ENCODE measurements at regions not wholly inside any gene's neighbourhood (a gene's known extent, or its start where the extent isn't known, plus 50 kb on each side); places are given as distances from the start of the nearest gene placed in this dataset.

DNA sequence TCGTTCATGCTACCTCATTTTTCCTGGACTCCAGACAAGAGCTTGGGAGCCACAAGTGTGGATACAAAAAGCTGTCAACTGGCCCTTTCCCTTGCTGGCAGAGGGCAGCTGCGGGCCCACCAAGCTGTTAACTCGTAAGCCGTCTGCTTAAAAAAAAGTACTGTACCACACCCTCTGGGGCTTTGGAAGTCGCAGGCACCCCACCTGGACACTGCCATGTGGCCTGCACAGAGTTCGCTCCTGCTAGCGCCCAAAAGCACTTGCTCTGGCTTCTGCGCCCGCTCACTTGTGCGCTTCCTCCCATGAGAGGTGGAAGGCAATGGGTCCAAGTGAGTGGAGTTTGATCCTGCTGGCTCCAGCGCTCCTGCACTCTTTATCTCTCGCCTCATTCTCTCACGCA is 476.4 kb upstream of the FSTL5 start:
- Histone ChIP-seq H3K9me3 (no peaks in the 10 kb centered on the region), H3K4me3 (no peak overlapping the region), H3K4me1 (ENCODE audit: insufficient read depth) (no peaks in the 10 kb centered on the region), H3K27me3 (no peaks in the 10 kb centered on the region), H3K36me3 (no peaks in the 10 kb centered on the region), H3K27ac (no peak overlapping the region)
- WGBS, 3 donors, result 90 to 93% (median 91%) methylated on average over 13 of the region's 13 CpGs
- intact Hi-C loops (cut with DNase I), result no loop called here
- TF ChIP-seq POLR2A (IDR thresholded peaks at IDR 0.05) (no peak), EP300 (IDR thresholded peaks at IDR 0.05) (no peak)
- TF ChIP-seq, protein P1, sequence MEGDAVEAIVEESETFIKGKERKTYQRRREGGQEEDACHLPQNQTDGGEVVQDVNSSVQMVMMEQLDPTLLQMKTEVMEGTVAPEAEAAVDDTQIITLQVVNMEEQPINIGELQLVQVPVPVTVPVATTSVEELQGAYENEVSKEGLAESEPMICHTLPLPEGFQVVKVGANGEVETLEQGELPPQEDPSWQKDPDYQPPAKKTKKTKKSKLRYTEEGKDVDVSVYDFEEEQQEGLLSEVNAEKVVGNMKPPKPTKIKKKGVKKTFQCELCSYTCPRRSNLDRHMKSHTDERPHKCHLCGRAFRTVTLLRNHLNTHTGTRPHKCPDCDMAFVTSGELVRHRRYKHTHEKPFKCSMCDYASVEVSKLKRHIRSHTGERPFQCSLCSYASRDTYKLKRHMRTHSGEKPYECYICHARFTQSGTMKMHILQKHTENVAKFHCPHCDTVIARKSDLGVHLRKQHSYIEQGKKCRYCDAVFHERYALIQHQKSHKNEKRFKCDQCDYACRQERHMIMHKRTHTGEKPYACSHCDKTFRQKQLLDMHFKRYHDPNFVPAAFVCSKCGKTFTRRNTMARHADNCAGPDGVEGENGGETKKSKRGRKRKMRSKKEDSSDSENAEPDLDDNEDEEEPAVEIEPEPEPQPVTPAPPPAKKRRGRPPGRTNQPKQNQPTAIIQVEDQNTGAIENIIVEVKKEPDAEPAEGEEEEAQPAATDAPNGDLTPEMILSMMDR (IDR thresholded peaks at IDR 0.05), result no peak
- no peak for DNase-seq

DNA sequence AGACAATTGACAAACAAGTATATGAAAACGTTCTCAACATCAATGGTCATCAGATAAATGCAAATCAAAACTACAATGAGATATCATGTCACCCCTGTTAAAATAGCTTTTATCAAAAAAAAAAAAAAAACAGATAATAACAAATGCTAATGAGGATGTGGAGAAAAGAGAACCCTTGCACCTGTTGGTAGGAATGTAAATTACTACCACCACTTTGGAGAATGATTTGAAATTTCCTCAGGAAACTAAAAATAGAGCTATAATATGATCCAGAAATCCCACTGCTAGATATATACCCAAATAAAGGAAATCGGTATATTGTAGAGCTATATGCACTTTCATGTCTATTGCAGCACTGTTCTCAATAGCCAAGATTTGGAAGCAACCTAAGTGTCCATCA is 470.6 kb upstream of the FSTL5 start:
- H3K27me3 ChIP-seq, result no peaks in the 10 kb centered on the region
- 53 to 60% (median 60%) methylated on average over 2 of the region's 2 CpGs for WGBS, 3 donors
- TF ChIP-seq, protein P1 (IDR thresholded peaks at IDR 0.05), result no peak
- TF ChIP-seq EP300 (IDR thresholded peaks at IDR 0.05), result no peak
- TF ChIP-seq POLR2A (IDR thresholded peaks at IDR 0.05), result no peak
- intact Hi-C loops (cut with DNase I), result no loop called here
- H3K36me3 ChIP-seq, result no peaks in the 10 kb centered on the region
- no peak overlapping the region for H3K27ac ChIP-seq
- no peak overlapping the region for H3K4me3 ChIP-seq
- no peaks in the 10 kb centered on the region for H3K4me1 ChIP-seq (ENCODE audit: insufficient read depth)
- DNase-seq, result no peak
- no peaks in the 10 kb centered on the region for H3K9me3 ChIP-seq

DNA sequence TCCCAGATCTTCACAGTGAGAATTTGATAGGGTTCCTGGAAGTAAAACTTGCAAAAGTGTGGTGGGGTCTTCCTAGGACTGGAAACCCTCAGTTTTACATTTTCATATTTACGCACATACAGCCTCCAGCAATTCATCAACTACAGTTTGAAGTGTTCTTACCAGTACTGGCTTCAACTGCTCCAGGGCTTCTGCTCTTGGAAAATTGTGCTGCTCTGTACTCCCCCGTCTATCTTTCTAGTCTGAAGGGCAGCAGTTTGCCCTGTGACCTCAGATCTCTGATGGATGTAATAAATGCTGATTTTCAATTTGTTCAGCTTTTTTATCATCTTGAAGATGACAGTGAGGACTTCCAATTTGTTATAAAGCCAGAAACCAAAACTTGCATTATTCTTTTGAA is 458.9 kb upstream of the FSTL5 start:
- DNase-seq, result no peak
- H3K36me3 ChIP-seq, result no peaks in the 10 kb centered on the region
- H3K4me1 ChIP-seq (ENCODE audit: insufficient read depth), result no peaks in the 10 kb centered on the region
- H3K4me3 ChIP-seq, result no peak overlapping the region
- H3K27me3 ChIP-seq, result no peaks in the 10 kb centered on the region
- TF ChIP-seq, protein P1 (IDR thresholded peaks at IDR 0.05), result no peak
- TF ChIP-seq EP300 (IDR thresholded peaks at IDR 0.05) (no peak), POLR2A (IDR thresholded peaks at IDR 0.05) (no peak)
- intact Hi-C loops (cut with DNase I), result no loop called here
- WGBS, 3 donors, result 35 to 60% (median 37%) methylated on average over 2 of the region's 2 CpGs
- no peaks in the 10 kb centered on the region for H3K9me3 ChIP-seq
- H3K27ac ChIP-seq, result no peak overlapping the region

DNA sequence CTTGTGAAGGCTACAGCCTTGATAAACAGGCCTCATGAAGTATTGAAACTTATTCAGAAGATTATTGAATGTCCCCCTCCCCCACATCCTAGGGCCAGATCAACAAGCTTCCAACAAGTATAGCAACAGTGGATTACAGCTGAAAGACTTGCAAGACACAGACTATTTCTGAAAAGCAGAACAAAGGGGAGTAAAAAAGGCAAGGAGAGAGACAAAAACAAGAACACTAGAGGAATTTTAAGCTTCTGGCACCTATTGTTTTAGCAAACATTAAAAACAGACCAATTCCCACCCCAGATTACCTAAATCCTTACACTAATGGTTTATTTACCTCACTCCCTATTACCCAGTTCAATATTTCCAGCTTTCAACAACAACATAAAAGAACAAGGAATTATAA is 446.3 kb upstream of the FSTL5 start:
- Histone ChIP-seq H3K4me1 (ENCODE audit: insufficient read depth) (no peaks in the 10 kb centered on the region), H3K36me3 (no peaks in the 10 kb centered on the region), H3K27ac (no peak overlapping the region), H3K27me3 (no peaks in the 10 kb centered on the region), H3K9me3 (no peaks in the 10 kb centered on the region), H3K4me3 (no peak overlapping the region)
- intact Hi-C loops (cut with DNase I), result no loop called here
- TF ChIP-seq EP300 (IDR thresholded peaks at IDR 0.05) (no peak), POLR2A (IDR thresholded peaks at IDR 0.05) (no peak)
- TF ChIP-seq, protein P1 (IDR thresholded peaks at IDR 0.05), result no peak
- no peak for DNase-seq

DNA sequence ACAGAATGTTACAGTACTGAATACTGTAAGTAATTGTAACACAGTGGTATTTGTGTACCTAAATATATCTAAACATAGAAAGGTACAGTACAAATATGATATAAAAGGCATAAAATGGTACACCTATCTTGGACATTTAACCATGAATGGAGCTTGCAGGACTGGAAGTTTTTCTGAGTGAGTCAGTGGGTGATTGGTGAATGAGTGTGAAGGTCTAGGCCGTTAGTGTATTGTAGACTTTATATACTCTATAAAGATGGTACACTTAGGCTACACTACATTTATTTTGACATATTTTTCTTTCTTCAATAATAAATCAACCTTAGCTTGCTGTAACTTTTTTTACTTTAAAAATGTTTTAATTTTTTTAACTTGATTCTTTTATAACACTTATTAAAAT is 422.5 kb upstream of the FSTL5 start:
- intact Hi-C loops (cut with DNase I), result no loop called here
- no peak overlapping the region for H3K27ac ChIP-seq

More for the DNA sequence above, 422.5 kb upstream of the FSTL5 start:
- TF ChIP-seq POLR2A (IDR thresholded peaks at IDR 0.05), result no peak
- TF ChIP-seq, protein P1 (IDR thresholded peaks at IDR 0.05), result no peak
- TF ChIP-seq EP300 (IDR thresholded peaks at IDR 0.05), result no peak
- 66 to 75% (median 70%) methylated on average over 1 of the region's 1 CpG for WGBS, 3 donors
- no peaks in the 10 kb centered on the region for H3K9me3 ChIP-seq
- no peaks in the 10 kb centered on the region for H3K36me3 ChIP-seq
- no peaks in the 10 kb centered on the region for H3K4me1 ChIP-seq (ENCODE audit: insufficient read depth)
- H3K4me3 ChIP-seq, result no peak overlapping the region
- DNase-seq, result no peak
- no peaks in the 10 kb centered on the region for H3K27me3 ChIP-seq
